GM12875 (cell line): ENCODE measurements at regions not wholly inside any gene's neighbourhood (a gene's known extent, or its start where the extent isn't known, plus 50 kb on each side); places are given as distances from the start of the nearest gene placed in this dataset.
"Not testable (repeated sequence)": the region's sequence is repeated elsewhere in the genome, so short reads cannot be mapped to it uniquely, and the experiment has no call there.

ENCODE experiments used
- H3K4me3 ChIP-seq: one replicate; pipeline ENCODE4 v1.5.1; 2011; ENCODE audit warnings: low read depth, low read length, control low read depth
- TF ChIP-seq, protein P1 (sequence below): IDR thresholded peaks from 2 replicates; pipeline ENCODE4 v1.5.1; 2011; ENCODE audit warnings: low read depth, mild to moderate bottlenecking, control low read depth, inconsistent platforms, low read length, moderate library complexity, borderline replicate concordance; ENCODE audit not compliant: insufficient read depth

DNA sequence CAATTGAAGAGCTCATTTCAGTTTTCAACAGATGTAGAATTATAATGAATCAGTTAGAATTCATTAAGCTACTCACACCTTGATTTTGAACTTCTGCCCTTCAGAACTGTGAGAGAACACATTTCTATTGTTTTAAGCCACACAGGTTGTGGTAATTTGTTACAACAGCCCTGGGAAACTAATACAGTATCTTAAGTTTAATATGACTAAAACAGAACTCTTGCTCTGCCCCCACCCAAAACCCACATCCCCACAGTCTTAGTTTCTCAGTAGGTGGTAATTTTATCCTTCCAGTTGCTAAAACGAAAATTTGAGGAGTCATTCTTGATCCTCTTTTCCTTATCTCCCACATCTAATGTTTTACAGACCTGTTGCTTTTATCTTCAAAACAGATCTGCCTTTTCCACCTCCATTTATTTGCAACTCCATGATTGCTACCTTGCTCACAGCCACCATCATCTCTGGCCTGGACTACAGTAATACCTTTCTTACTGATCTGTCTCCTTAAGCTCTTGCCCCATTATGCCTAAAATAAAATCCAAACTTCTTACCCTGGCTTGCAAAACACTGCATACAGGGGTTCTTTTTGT lies 72.8 kb upstream of the NXPH1 start:
- H3K4me3 ChIP-seq: no peak overlapping the region
- TF ChIP-seq, protein P1, sequence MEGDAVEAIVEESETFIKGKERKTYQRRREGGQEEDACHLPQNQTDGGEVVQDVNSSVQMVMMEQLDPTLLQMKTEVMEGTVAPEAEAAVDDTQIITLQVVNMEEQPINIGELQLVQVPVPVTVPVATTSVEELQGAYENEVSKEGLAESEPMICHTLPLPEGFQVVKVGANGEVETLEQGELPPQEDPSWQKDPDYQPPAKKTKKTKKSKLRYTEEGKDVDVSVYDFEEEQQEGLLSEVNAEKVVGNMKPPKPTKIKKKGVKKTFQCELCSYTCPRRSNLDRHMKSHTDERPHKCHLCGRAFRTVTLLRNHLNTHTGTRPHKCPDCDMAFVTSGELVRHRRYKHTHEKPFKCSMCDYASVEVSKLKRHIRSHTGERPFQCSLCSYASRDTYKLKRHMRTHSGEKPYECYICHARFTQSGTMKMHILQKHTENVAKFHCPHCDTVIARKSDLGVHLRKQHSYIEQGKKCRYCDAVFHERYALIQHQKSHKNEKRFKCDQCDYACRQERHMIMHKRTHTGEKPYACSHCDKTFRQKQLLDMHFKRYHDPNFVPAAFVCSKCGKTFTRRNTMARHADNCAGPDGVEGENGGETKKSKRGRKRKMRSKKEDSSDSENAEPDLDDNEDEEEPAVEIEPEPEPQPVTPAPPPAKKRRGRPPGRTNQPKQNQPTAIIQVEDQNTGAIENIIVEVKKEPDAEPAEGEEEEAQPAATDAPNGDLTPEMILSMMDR: no peak

DNA sequence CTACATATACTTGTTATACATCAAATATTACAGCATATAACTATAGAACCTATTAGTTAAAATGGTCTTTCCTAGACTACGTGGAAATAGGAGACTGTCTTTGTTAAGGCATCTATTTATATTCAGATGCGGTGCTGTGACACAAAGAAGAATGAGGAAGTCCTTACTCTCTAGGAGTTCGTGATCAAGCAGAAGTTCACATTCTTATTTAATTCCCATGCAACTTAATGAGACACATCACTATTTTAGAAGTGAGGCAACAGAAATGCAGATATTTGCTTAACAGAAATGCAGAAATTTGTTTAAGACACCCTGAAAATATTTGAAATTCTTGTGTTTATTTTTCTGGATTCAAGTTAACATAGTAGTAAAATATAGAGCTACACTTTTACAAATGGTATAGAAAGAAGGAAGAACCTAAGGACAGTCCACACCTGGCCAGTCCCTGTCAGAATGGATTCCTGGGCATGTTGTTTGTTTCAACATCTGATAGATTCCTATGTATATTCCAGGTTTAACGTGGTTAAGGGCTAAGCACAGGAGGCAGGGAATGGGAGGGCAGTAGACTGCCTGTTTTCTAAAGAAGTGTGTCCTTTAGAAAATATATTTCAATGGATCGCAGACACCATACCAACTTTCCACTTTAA lies 70.6 kb upstream of the NXPH1 start:
- H3K4me3 ChIP-seq: no peak overlapping the region
- TF ChIP-seq, protein P1: no peak

DNA sequence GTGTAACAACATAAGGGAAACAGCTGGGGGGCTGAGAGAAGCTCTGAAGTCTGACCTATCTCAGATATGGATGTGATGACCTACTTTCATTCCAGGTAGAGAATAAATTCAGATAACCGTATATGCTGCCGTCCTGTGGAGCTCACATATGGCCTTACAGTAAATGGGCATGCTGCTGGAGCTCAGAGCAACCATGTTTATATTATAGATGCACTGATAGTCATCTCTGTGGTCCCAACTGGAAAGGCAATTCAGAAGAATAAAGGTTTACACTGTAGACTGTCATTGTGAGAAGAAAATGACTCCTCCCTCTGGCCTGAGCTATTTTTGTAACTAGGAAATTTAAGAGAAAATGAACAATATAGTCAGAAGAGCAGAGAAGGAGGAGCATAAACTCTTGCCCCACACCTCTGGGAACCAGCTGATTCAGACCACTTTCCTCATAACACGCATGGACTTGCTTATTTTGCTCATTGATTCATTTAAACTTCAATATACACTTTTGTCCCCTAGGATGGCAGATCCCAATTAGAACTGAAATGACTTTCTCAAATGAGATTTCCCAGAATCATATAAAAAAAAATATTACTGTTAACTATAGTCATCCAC lies 69.9 kb upstream of the NXPH1 start:
- no peak overlapping the region for H3K4me3 ChIP-seq

DNA sequence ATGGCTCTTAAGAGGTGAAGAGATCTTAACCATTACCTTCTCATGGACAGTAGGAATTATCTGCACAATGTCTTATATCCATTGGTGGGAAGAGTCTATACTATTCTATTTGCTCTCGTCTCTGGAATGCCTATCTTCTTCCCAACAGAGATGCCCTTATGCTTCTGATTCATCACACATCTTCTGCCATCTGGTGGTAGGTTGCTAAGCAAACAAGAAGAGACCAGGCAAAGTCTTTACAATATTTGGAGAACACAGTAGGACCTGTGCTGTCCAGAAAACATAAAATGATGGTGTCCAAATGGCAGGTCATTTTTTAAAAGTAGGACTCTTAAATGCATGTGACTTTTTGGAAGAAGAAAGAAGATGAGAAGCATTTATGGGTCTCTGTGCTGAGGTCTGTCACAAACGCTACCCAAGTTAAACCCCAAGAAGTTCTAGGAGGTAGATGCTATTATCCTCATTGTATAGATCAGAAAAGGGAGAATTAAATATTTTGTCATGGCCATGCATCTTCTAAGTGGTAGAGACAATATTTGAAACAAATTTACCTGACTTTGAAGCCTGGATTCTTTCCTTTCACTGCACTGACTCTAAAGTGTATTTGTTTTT lies 67.8 kb upstream of the NXPH1 start:
- TF ChIP-seq, protein P1: peak; percentile 45; the same call in 1 of the 2 replicates
- no peak overlapping the region for H3K4me3 ChIP-seq

More for the DNA sequence above, 69.9 kb upstream of the NXPH1 start:
- TF ChIP-seq, protein P1: no peak

DNA sequence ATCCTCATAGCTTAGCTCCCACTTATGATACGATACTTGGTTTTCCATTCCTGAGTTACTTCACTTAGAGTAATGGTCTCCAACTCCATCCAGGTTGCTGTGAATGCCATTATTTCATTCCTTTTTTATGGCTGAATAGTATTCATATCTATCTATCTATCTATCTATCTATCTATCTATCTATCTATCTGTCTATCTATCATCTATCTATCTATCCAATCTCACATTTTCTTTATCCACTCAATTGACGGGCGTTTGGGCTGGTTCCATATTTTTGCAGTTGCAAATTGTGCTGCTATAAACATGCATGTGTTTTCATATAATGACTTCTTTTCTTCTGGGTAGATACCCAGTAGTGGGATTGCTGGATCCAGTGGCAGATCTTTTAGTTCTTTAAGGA lies 65.4 kb upstream of the NXPH1 start:
- H3K4me3 ChIP-seq: not testable (repeated sequence)

DNA sequence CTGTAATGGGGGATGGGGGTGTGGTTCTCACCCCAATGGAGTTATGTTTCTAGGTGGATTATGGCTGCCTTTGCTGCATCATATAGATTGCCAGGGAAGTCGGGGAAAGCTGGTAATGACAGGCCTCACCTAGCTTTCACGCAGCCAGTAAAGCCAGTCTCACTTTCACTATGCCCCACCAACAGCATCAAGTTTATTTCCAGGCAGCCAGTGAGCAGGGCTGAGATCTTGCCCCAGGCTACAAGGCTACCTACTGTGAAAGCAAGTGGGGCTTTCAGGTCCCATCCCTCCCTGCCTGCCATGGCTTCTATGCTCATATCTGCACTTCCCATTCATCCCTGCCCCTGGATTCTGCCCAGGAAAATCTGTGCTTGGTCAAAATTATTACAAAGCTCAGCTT lies 61.7 kb upstream of the NXPH1 start:
- H3K4me3 ChIP-seq: no peak overlapping the region
- TF ChIP-seq, protein P1: no peak

DNA sequence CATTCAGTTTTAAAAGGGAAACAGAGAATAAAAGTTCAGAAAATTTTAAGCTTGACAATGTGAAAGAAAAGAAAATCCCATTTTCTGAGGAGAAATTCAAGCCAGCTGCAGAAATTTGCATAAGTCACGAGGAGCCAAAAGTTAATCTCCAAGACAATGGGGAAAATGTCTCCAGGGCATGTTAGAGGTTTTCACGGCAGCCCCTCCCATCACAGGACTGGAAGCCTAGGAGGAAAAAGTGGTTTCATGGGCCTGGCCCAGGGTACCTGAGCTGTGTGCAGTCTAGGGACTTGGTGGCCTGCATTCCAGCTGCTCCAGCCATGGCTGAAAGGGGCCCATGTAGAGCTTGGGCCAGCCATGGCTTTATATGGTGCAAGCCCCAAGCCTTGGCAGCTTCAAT lies 59.6 kb upstream of the NXPH1 start:
- no peak overlapping the region for H3K4me3 ChIP-seq
- TF ChIP-seq, protein P1: no peak
